HCT116 (cell line): ENCODE measurements at regions not wholly inside any gene's neighbourhood (a gene's known extent, or its start where the extent isn't known, plus 50 kb on each side); places are given as distances from the start of the nearest gene placed in this dataset.

ENCODE experiments used
- ATAC-seq: fragments of 200-7000 bp; cut with Tn5 transposase; 2 replicates; pipeline ENCODE4 v1.9.1; 2020; ENCODE audit warnings: mild to moderate bottlenecking, moderate library complexity
- BruUV-seq: library from RNA; stranded (reverse); fragments of 400-500 nt; replicated peaks from 2 replicates; lab custom pipeline; 2021; lab: Mats Ljungman, UMichigan
- CTCF ChIA-PET: fragments of 300-600 bp; sonication (Branson Sonifier 250); formaldehyde crosslinking; loops from one replicate; lab custom pipeline; 2021; ENCODE audit warnings: antibody characterized with exemption; lab: Charles Lee
- POLR2A ChIA-PET: fragments of 300-600, 350-600 bp; sonication (Branson Sonifier 250); formaldehyde crosslinking; loops from one replicate; lab custom pipeline; 2021; ENCODE audit warnings: antibody characterized with exemption; lab: Charles Lee
- RAD21 ChIA-PET, 2 experiments: fragments of 300-600 bp; sonication (Branson Sonifier 250); formaldehyde crosslinking; loops; one replicate each; lab custom pipeline; 2023; ENCODE audit warnings: low total read pairs in 2 of 2; ENCODE audit not compliant: uncharacterized antibody in 2 of 2, unreplicated experiment in 2 of 2, low non-redundant PET in 1 of 2; lab: Charles Lee
- DNase-seq: peaks from one replicate; pipeline ENCODE4 v3.0.0-alpha.2; 2010; ENCODE audit warnings: low read depth, low spot score
- H2AFZ ChIP-seq: fragments of 200-600 bp; shearing (Covaris generic), sonication (generic); 2 replicates; pipeline ENCODE4 v1.6.1; 2017; ENCODE audit warnings: low read depth, mixed run types, mixed read lengths, antibody characterized with exemption, low read length; ENCODE audit not compliant: poor library complexity, severe bottlenecking
- H3K27ac ChIP-seq: 2 replicates; pipeline ENCODE4 v1.5.1; 2012; ENCODE audit warnings: low read depth, low read length
- H3K27me3 ChIP-seq: fragments of 200-600 bp; sonication (generic); 2 replicates; pipeline ENCODE4 v1.6.1; 2016; ENCODE audit warnings: mixed run types, low read length, mixed read lengths; ENCODE audit not compliant: insufficient read depth
- H3K36me3 ChIP-seq, 2 experiments: fragments of 200-500 bp in 1 of 2; fragments of 200-600 bp in 1 of 2; sonication (Bioruptor generic) in 1 of 2; sonication (generic) in 1 of 2; 2 replicates each; pipeline versions ENCODE4 v1.5.1 to v1.6.1; 2014 to 2016; ENCODE audit warnings: low read length in 2 of 2, inconsistent platforms in 1 of 2, mixed read lengths in 1 of 2, mixed run types in 1 of 2; ENCODE audit not compliant: insufficient read depth in 2 of 2, control insufficient read depth in 1 of 2
- H3K4me1 ChIP-seq, 2 experiments: fragments of 200-600 bp in 1 of 2; sonication (generic) in 1 of 2; 2 replicates each; pipeline versions ENCODE4 v1.5.1 to v1.6.1; 2012 to 2017; ENCODE audit warnings: low read length in 2 of 2, inconsistent platforms in 1 of 2, mild to moderate bottlenecking in 1 of 2, mixed read lengths in 1 of 2, mixed run types in 1 of 2, moderate library complexity in 1 of 2; ENCODE audit not compliant: insufficient read depth in 2 of 2, control insufficient read depth in 1 of 2
- H3K4me2 ChIP-seq: fragments of 200-600 bp; sonication (generic); 2 replicates; pipeline ENCODE4 v1.6.1; 2017; ENCODE audit warnings: mixed run types, low read length, mixed read lengths
- H3K4me3 ChIP-seq, 2 experiments: fragments of 200-600 bp in 1 of 2; sonication (generic) in 1 of 2; replicated peaks in 1 of 2; 2 replicates each; pipeline ENCODE4 v1.5.1; 2011 to 2016; ENCODE audit warnings: low read length in 2 of 2, control low read depth in 1 of 2, low read depth in 1 of 2, mild to moderate bottlenecking in 1 of 2, mixed read lengths in 1 of 2, mixed run types in 1 of 2
- H3K79me2 ChIP-seq: fragments of 200-600 bp; sonication (generic); 2 replicates; pipeline ENCODE4 v1.6.1; 2017; ENCODE audit warnings: mild to moderate bottlenecking, mixed run types, low read length, moderate library complexity, mixed read lengths; ENCODE audit not compliant: insufficient read depth
- H3K9ac ChIP-seq: fragments of 200-600 bp; sonication (generic); 2 replicates; pipeline ENCODE4 v1.6.1; 2016; ENCODE audit warnings: low read length, mixed read lengths
- H3K9me2 ChIP-seq: fragments of 200-600 bp; sonication (generic), shearing (Covaris generic); 2 replicates; pipeline ENCODE4 v1.6.1; 2017; ENCODE audit warnings: mixed run types, mild to moderate bottlenecking, moderate library complexity; ENCODE audit not compliant: insufficient read depth
- H3K9me3 ChIP-seq, 2 experiments: fragments of 200-500 bp in 1 of 2; fragments of 200-600 bp in 1 of 2; sonication (Bioruptor generic) in 1 of 2; sonication (generic) in 1 of 2; 2 replicates each; pipeline ENCODE4 v1.6.1; 2014 to 2017; ENCODE audit warnings: low read length in 2 of 2, mixed read lengths in 2 of 2, inconsistent platforms in 1 of 2, low read depth in 1 of 2, mild to moderate bottlenecking in 1 of 2, mixed run types in 1 of 2, moderate library complexity in 1 of 2; ENCODE audit not compliant: control insufficient read depth in 1 of 2, insufficient read depth in 1 of 2
- H4K20me1 ChIP-seq: fragments of 200-600 bp; sonication (generic), shearing (Covaris generic); 2 replicates; pipeline ENCODE4 v1.6.1; 2017; ENCODE audit warnings: mixed run types, mild to moderate bottlenecking, moderate library complexity; ENCODE audit not compliant: insufficient read depth
- ATF3 ChIP-seq: IDR thresholded peaks from 2 replicates; pipeline ENCODE4 v1.6.1; 2012
- CEBPB ChIP-seq: IDR thresholded peaks from 2 replicates; pipeline ENCODE4 v1.6.1; 2012; ENCODE audit warnings: low read depth
- CTCF ChIP-seq, 3 experiments: fragments of 200-600 bp in 1 of 3; sonication (generic) in 1 of 3; IDR thresholded peaks in 2 of 3; conservative IDR thresholded peaks in 1 of 3; 2 replicates each; pipeline ENCODE4 v1.5.1; 2012 to 2017; ENCODE audit warnings: low read depth in 2 of 3, low read length in 2 of 3, antibody characterized with exemption in 1 of 3, borderline replicate concordance in 1 of 3, control low read depth in 1 of 3, mild to moderate bottlenecking in 1 of 3, mixed read lengths in 1 of 3, mixed run types in 1 of 3, moderate library complexity in 1 of 3; ENCODE audit not compliant: insufficient read depth in 1 of 3
- EZH2 ChIP-seq: fragments of 200-600 bp; sonication (generic); IDR thresholded peaks from 2 replicates; pipeline ENCODE4 v1.6.1; 2017; ENCODE audit warnings: antibody characterized with exemption, mixed run types
- FOSL1 ChIP-seq: IDR thresholded peaks from 2 replicates; pipeline ENCODE4 v1.6.1; 2012; ENCODE audit warnings: low read depth
- JUND ChIP-seq: IDR thresholded peaks from 2 replicates; pipeline ENCODE4 v1.6.1; 2012
- REST ChIP-seq: IDR thresholded peaks from 2 replicates; pipeline ENCODE4 v1.6.1; 2012; ENCODE audit warnings: low read depth
- SRF ChIP-seq: IDR thresholded peaks from 2 replicates; pipeline ENCODE4 v1.6.1; 2012; ENCODE audit warnings: low read depth
- TCF7L2 ChIP-seq: IDR thresholded peaks from 2 replicates; pipeline ENCODE4 v1.7.0; 2011; ENCODE audit warnings: borderline replicate concordance, inconsistent platforms; ENCODE audit not compliant: insufficient read depth, insufficient read length; ENCODE audit errors: extremely low read depth
- YY1 ChIP-seq: IDR thresholded peaks from 2 replicates; pipeline ENCODE4 v1.6.1; 2011; ENCODE audit warnings: low read length, low read depth, moderate library complexity, mild to moderate bottlenecking; ENCODE audit not compliant: insufficient replicate concordance; ENCODE audit errors: extremely low read depth
- intact Hi-C: fragments of 100-400 bp; cut with micrococcal nuclease; formaldehyde crosslinking; loops from 2 replicates; pipeline ENCODE4 v1.10.0; 2022

- Histone ChIP-seq H3K9me3 (no peaks in the 10 kb centered on the region), H3K4me2 (no peak overlapping the region), H3K4me3 (no peak overlapping the region), H3K9ac (no peak overlapping the region), H3K79me2 (no peaks in the 10 kb centered on the region), H4K20me1 (no peaks in the 10 kb centered on the region), H2AFZ (no peak overlapping the region), H3K9me2 (no peaks in the 10 kb centered on the region), H3K27me3 (no peaks in the 10 kb centered on the region), H3K27ac (no peak overlapping the region), H3K36me3 (no peaks in the 10 kb centered on the region), H3K4me1 (no peaks in the 10 kb centered on the region)
- BruUV-seq, result no TSS peak
- ChIA-PET POLR2A (no interaction called here), CTCF (no interaction called here), RAD21 (no interaction called here)
- DNase-seq, result no peak
- intact Hi-C loops, result no loop called here
- no peak for ATAC-seq
- TF ChIP-seq CEBPB (no peak), EZH2 (no peak), CTCF (IDR thresholded peaks at IDR 0.05 in 2 of 3, conservative IDR thresholded peaks at IDR 0.05 in 1 of 3; ENCODE audit: borderline replicate concordance in 1 of 3, insufficient read depth in 1 of 3, low read depth in 2 of 3, low read length in 2 of 3) (no peak), YY1 (no peak), REST (no peak), SRF (no peak), FOSL1 (no peak), ATF3 (no peak), TCF7L2 (no peak), JUND (no peak)
These were observed 130.9 kb upstream of the TANK start for GRCh38 chr2:161029321-161029720.
